ENCODE measurements at regions not wholly inside any gene's neighbourhood (a gene's known extent, or its start where the extent isn't known, plus 50 kb on each side); places are given as distances from the start of the nearest gene placed in this dataset.
A peak's percentile ranks its signal among the peaks of the same experiment; 100 is the strongest.

GRCh38 chr5:68099327-68099726 is 116.2 kb upstream of the PIK3R1 start:
- no peaks in the 10 kb centered on the region for H3K4me1 Mint-ChIP-seq
- ATAC-seq (ENCODE audit: low read depth) (no peak), DNase-seq (ENCODE audit: low spot score in 2 of 2) (no peak)
- no peak overlapping the region for H3K4me3 Mint-ChIP-seq
- H3K9me3 Mint-ChIP-seq, result peaks cover 3% of the 10 kb centered on the region
- no peak overlapping the region for H3K27ac Mint-ChIP-seq
- peaks cover 6% of the 10 kb centered on the region for H3K27me3 Mint-ChIP-seq
- peaks cover 2% of the 10 kb centered on the region for H3K36me3 Mint-ChIP-seq

- H3K4me1 Mint-ChIP-seq, result no peaks in the 10 kb centered on the region
- H3K36me3 Mint-ChIP-seq, result no peaks in the 10 kb centered on the region
- ATAC-seq (ENCODE audit: low read depth), result no peak
- no peak overlapping the region for H3K4me3 Mint-ChIP-seq
- peaks cover 1% of the 10 kb centered on the region for H3K9me3 Mint-ChIP-seq
- no peak for DNase-seq (ENCODE audit: low spot score in 2 of 2)
- peaks cover 4% of the 10 kb centered on the region for H3K27me3 Mint-ChIP-seq
- no peak overlapping the region for H3K27ac Mint-ChIP-seq
Measured at GRCh38 chr5:68093455-68094159, 121.9 kb upstream of the PIK3R1 start.

- peaks cover 2% of the 10 kb centered on the region for H3K27me3 Mint-ChIP-seq
- H3K4me1 Mint-ChIP-seq, result peaks cover 2% of the 10 kb centered on the region
- no peak for DNase-seq (ENCODE audit: low spot score in 2 of 2)
- no peaks in the 10 kb centered on the region for H3K36me3 Mint-ChIP-seq
- no peak for ATAC-seq (ENCODE audit: low read depth)
- no peaks in the 10 kb centered on the region for H3K9me3 Mint-ChIP-seq
- no peak overlapping the region for H3K27ac Mint-ChIP-seq
- no peak overlapping the region for H3K4me3 Mint-ChIP-seq
Measured at GRCh38 chr5:68088302-68088701, 127.3 kb upstream of the PIK3R1 start.

- Mint-ChIP-seq H3K4me1 (peaks cover 2% of the 10 kb centered on the region), H3K27me3 (peaks cover 2% of the 10 kb centered on the region), H3K4me3 (no peak overlapping the region), H3K36me3 (no peaks in the 10 kb centered on the region), H3K9me3 (no peaks in the 10 kb centered on the region), H3K27ac (no peak overlapping the region)
- ATAC-seq (ENCODE audit: low read depth) (no peak), DNase-seq (ENCODE audit: low spot score in 2 of 2) (no peak)
Measured at GRCh38 chr5:68087866-68088265, 127.7 kb upstream of the PIK3R1 start.

- H3K36me3 Mint-ChIP-seq, result no peaks in the 10 kb centered on the region
- no peaks in the 10 kb centered on the region for H3K9me3 Mint-ChIP-seq
- DNase-seq (ENCODE audit: low spot score in 2 of 2) (no peak), ATAC-seq (ENCODE audit: low read depth) (no peak)
- peaks cover 2% of the 10 kb centered on the region for H3K4me1 Mint-ChIP-seq
- peaks cover 2% of the 10 kb centered on the region for H3K27me3 Mint-ChIP-seq
- H3K4me3 Mint-ChIP-seq, result no peak overlapping the region
- no peak overlapping the region for H3K27ac Mint-ChIP-seq
Measured at GRCh38 chr5:68086857-68087256, 128.7 kb upstream of the PIK3R1 start.

- Mint-ChIP-seq H3K27ac (no peak overlapping the region), H3K4me3 (no peak overlapping the region), H3K4me1 (peaks cover 2% of the 10 kb centered on the region), H3K9me3 (no peaks in the 10 kb centered on the region), H3K36me3 (no peaks in the 10 kb centered on the region), H3K27me3 (peaks cover 2% of the 10 kb centered on the region)
- DNase-seq (ENCODE audit: low spot score in 2 of 2) (no peak), ATAC-seq (ENCODE audit: low read depth) (no peak)
Measured at GRCh38 chr5:68086439-68086838, 129.1 kb upstream of the PIK3R1 start.

GRCh38 chr5:68084396-68084795 is 131.2 kb upstream of the PIK3R1 start:
- H3K27me3 Mint-ChIP-seq, result no peaks in the 10 kb centered on the region
- no peak for ATAC-seq (ENCODE audit: low read depth)
- no peak overlapping the region for H3K4me3 Mint-ChIP-seq
- H3K36me3 Mint-ChIP-seq, result no peaks in the 10 kb centered on the region
- H3K9me3 Mint-ChIP-seq, result no peaks in the 10 kb centered on the region
- peaks cover 2% of the 10 kb centered on the region for H3K4me1 Mint-ChIP-seq
- no peak overlapping the region for H3K27ac Mint-ChIP-seq
- DNase-seq (ENCODE audit: low spot score in 2 of 2), result no peak

- no peaks in the 10 kb centered on the region for H3K4me1 Mint-ChIP-seq
- H3K4me3 Mint-ChIP-seq, result no peak overlapping the region
- no peak for DNase-seq (ENCODE audit: low spot score in 2 of 2)
- no peaks in the 10 kb centered on the region for H3K27me3 Mint-ChIP-seq
- no peaks in the 10 kb centered on the region for H3K36me3 Mint-ChIP-seq
- no peak overlapping the region for H3K27ac Mint-ChIP-seq
- H3K9me3 Mint-ChIP-seq, result no peaks in the 10 kb centered on the region
- no peak for ATAC-seq (ENCODE audit: low read depth)
Measured at GRCh38 chr5:68080282-68081050, 135.1 kb upstream of the PIK3R1 start.

- no peak overlapping the region for H3K4me3 Mint-ChIP-seq
- no peak for DNase-seq (ENCODE audit: low spot score in 2 of 2)
Measured at GRCh38 chr5:68077349-68077894, 138.1 kb upstream of the PIK3R1 start.

GRCh38 chr5:68074633-68075032 is 140.9 kb upstream of the PIK3R1 start:
- Mint-ChIP-seq H3K27ac (no peak overlapping the region), H3K9me3 (no peaks in the 10 kb centered on the region), H3K36me3 (no peaks in the 10 kb centered on the region), H3K4me1 (peaks cover 6% of the 10 kb centered on the region), H3K27me3 (peaks cover 2% of the 10 kb centered on the region), H3K4me3 (no peak overlapping the region)
- DNase-seq (ENCODE audit: low spot score in 2 of 2) (no peak), ATAC-seq (ENCODE audit: low read depth) (no peak)

More at GRCh38 chr5:68077349-68077894, 138.1 kb upstream of the PIK3R1 start:
- Mint-ChIP-seq H3K36me3 (no peaks in the 10 kb centered on the region), H3K27ac (no peak overlapping the region), H3K4me1 (no peaks in the 10 kb centered on the region), H3K9me3 (no peaks in the 10 kb centered on the region), H3K27me3 (no peaks in the 10 kb centered on the region)
- no peak for ATAC-seq (ENCODE audit: low read depth)

GRCh38 chr5:68074048-68074632 is 141.4 kb upstream of the PIK3R1 start:
- DNase-seq (ENCODE audit: low spot score in 2 of 2) (no peak), ATAC-seq (ENCODE audit: low read depth) (no peak)
- Mint-ChIP-seq H3K9me3 (no peaks in the 10 kb centered on the region), H3K27ac (no peak overlapping the region), H3K36me3 (no peaks in the 10 kb centered on the region), H3K4me3 (no peak overlapping the region), H3K4me1 (peaks cover 6% of the 10 kb centered on the region), H3K27me3 (peaks cover 2% of the 10 kb centered on the region)

GRCh38 chr5:68071736-68072135 is 143.8 kb upstream of the PIK3R1 start:
- Mint-ChIP-seq H3K27me3 (peaks cover 2% of the 10 kb centered on the region), H3K4me1 (peaks cover 6% of the 10 kb centered on the region), H3K4me3 (peak overlapping the region; percentile 27), H3K9me3 (no peaks in the 10 kb centered on the region), H3K36me3 (no peaks in the 10 kb centered on the region), H3K27ac (no peak overlapping the region)
- no peak for DNase-seq (ENCODE audit: low spot score in 2 of 2)
- ATAC-seq (ENCODE audit: low read depth), result no peak

- Mint-ChIP-seq H3K36me3 (no peaks in the 10 kb centered on the region), H3K4me1 (peaks cover 6% of the 10 kb centered on the region), H3K27ac (no peak overlapping the region), H3K9me3 (no peaks in the 10 kb centered on the region), H3K4me3 (no peak overlapping the region), H3K27me3 (peaks cover 2% of the 10 kb centered on the region)
- DNase-seq (ENCODE audit: low spot score in 2 of 2), result no peak
- no peak for ATAC-seq (ENCODE audit: low read depth)
Measured at GRCh38 chr5:68071282-68071632, 144.3 kb upstream of the PIK3R1 start.

- peaks cover 3% of the 10 kb centered on the region for H3K9me3 Mint-ChIP-seq
- H3K27ac Mint-ChIP-seq, result no peak overlapping the region
- peaks cover 2% of the 10 kb centered on the region for H3K27me3 Mint-ChIP-seq
- DNase-seq (ENCODE audit: low spot score in 2 of 2) (no peak), ATAC-seq (ENCODE audit: low read depth) (no peak)
- peaks cover 6% of the 10 kb centered on the region for H3K4me1 Mint-ChIP-seq
- no peaks in the 10 kb centered on the region for H3K36me3 Mint-ChIP-seq
- no peak overlapping the region for H3K4me3 Mint-ChIP-seq
Measured at GRCh38 chr5:68070591-68071281, 144.8 kb upstream of the PIK3R1 start.
